GM18951 (cell line): ENCODE measurements at regions not wholly inside any gene's neighbourhood (a gene's known extent, or its start where the extent isn't known, plus 50 kb on each side); places are given as distances from the start of the nearest gene placed in this dataset.
"Not testable (repeated sequence)": the region's sequence is repeated elsewhere in the genome, so short reads cannot be mapped to it uniquely, and the experiment has no call there.

Source experiments
- POLR2A ChIP-seq: IDR thresholded peaks from 4 replicates; pipeline ENCODE4 v1.6.1; 2011; ENCODE audit warnings: mild to moderate bottlenecking; ENCODE audit not compliant: insufficient read length, insufficient read depth; ENCODE audit errors: extremely low read depth
- in situ Hi-C: fragments of 300-500 bp; cut with MboI; formaldehyde crosslinking; loops from one replicate; pipeline ENCODE4 v1.12.0; 2022; ENCODE audit warnings: low sequenced_read_pairs, mixed read lengths, inconsistent platforms; ENCODE audit not compliant: unreplicated experiment

DNA sequence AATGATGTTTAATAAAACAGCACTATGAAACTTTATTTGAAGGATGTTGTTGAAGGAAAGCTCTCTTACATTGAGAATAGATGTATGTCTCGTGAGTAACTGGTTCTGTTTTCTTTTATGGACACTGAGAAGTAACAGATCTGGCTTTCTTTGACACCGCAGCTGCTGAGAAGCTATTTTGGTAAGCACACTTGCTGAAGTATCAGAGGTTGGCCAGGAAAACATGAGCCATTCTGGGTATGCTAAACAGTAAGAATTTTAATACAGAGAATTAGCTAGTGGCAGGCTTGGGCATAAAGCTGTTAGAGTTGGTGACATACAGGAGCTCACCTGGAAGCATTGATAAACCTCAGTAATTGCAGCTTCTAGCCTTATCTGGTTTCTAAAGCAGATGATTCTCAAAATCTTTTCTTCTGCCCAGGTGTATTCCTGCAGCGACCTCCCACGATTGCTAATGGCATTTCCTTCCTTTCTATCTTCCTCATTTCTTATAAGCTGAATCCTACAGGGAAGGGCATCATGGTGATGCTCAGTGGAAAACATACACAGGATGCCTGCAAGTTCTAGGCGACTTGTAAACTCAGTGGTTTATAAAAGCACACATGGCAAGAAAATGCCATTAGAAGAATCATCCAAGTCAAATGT is 291.6 kb upstream of the SLC16A7 start:
- in situ Hi-C loops = no loop called here
- no peak for TF ChIP-seq POLR2A

DNA sequence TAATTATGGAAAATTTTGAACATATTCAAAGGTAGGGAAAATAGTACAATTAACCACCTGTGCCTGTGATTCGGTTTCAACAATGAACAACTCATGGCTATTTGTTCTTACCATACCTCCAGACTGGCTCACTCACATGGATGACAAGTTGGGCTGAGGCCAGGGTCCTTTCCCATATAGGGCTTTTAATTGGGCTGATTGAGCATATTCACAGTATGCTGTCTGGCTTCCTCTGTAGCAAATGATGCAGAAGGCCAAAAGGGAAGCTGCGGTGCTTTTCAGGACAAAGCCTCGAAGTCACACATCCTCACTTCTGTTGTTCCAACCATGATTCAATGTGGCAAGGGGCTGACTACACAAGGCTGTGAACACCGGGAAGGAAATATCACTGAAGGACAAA is 297.5 kb upstream of the SLC16A7 start:
- in situ Hi-C loops = no loop called here
- no peak for TF ChIP-seq POLR2A

DNA sequence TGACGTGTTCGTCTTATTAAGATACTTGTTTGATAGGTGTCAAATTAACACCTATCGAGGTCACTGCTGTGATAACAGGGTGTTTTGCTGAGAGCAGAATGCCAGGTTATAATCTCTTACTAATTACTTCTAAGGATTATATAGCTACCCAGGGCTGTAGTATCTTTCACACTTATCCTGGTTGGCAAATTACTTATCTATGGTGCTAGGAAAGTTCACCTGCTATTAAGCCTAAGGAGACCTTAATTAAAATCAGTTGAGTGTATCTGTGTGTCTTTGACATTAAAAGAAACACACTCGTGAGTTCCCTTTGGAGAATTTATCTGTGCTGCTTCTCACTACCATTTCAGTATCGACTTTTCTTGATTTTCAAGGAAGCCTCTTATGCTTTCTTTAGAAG is 301.6 kb upstream of the SLC16A7 start:
- in situ Hi-C loops = no loop called here
- TF ChIP-seq POLR2A = no peak

DNA sequence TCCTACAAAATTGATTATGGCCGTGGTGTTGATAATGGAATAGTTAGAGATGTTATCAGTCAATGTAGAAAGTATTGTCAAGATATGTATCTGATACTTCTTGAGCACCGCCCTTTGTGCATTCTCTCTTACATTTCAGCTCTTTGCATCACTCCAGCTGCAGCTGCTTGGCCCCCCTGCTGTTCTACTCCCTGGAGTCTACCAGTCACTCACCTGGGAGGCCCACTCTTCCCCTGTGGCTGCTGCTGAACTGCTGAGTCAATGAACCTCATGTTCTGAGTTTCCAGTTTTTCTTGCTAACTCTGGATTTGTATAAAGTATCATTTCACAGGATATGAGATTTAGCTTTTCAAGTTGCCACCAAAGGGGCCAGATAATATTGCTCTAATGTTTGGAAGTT is 312.8 kb upstream of the SLC16A7 start:
- no peak for TF ChIP-seq POLR2A
- in situ Hi-C loops = no loop called here

DNA sequence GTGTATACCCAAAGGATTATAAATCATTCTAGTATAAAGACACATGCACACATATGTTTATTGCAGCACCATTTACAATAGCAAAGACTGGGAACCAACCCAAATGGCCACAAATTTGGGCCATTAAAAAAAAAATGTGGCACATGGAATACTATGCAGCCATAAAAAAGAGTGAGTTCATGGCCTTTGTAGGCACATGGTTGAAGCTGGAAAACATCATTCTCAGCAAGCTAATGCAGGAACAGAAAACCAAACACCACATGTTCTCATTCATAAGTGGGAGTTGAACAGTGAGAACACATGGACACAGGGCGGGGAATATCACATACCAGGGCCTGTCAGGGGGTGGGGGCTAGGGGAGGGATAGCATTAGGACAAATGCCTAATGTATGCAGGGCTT is 322.3 kb upstream of the SLC16A7 start:
- in situ Hi-C loops = not testable (repeated sequence)

DNA sequence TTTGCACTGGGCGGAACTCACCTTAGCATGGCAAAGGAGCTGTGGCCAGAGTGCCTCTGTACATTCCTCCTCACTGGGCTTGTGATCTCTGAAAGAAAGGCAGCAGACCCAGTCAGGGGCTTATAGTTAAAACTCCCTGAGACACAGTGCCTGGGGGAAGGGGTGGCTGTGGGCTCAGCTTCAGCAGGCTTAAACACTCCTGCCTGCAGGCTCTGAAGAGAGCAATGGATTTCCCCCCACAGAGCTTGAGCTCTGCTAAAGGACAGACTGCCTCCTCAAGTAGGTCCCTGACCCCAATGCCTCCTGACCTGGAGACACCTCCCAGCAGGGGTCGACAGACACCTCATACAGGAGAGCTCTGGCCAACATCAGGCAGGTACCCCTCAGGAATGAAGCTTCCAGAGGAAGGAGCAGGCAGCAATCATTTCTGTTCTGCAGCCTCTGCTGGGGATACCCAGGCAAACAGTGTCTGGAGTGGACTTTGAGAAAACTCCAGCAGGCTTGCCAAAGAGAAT is 327.5 kb upstream of the SLC16A7 start:
- in situ Hi-C loops = no loop called here
- no peak for TF ChIP-seq POLR2A

DNA sequence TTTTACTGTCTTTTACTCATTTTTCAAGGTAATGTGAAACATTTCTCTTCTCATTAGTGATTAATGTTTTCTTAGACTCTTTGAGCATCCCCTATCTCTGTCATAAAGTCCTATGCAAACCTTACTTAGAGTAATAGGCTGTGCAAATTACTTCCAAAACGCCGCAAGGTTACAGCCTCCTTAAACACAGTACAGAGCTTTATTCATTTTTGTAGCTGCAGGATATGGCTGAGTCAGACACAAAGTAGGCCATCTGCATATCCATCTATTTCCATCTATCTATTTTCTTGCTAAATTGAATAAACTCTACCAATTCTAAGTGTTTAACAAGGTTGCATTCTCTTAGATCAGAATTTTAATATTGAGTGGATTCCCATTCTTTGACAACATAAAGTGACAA is 335.6 kb upstream of the SLC16A7 start:
- in situ Hi-C loops = no loop called here
- TF ChIP-seq POLR2A = no peak

DNA sequence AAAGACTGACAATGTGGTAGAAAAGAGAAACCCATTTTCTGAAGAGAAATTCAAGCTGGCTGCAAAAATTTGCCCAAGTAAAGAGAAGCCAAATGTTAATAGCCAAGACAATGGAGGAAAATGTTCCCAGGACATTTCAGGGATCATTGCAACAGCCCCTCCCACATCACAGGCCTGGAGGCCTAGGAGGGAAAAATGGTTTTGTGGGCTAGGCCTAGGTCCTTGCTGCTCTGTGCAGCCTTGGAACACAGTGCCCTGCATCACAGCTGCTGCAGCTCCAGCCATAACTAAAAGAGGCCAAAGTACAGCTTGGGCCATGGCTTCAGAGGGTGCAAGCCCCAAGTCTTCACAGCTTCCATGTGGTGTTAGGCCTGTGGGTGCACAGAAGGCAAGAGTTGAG is 332.4 kb upstream of the LRIG3 start:
- no peak for TF ChIP-seq POLR2A

DNA sequence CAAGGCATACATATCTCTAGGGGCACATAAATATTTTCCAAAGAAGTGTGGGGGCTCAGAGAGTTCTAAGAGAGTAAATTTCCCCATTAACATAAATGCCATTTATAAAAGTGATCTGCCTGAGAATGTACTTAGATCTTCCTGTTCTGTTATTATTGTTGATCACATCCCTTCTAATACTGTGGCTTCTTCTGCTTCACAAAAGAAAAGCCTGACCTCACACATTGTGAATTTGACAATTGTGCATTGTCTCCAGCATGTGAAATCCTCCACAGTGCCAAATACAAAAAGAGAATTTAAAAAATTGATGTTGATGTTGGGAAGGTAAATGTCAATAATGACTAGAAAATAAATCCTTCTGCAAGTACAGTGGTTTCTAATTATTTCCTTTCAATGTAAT is 330.5 kb upstream of the LRIG3 start:
- in situ Hi-C loops = no loop called here
- no peak for TF ChIP-seq POLR2A

More for the DNA sequence above, 332.4 kb upstream of the LRIG3 start:
- in situ Hi-C loops = no loop called here

DNA sequence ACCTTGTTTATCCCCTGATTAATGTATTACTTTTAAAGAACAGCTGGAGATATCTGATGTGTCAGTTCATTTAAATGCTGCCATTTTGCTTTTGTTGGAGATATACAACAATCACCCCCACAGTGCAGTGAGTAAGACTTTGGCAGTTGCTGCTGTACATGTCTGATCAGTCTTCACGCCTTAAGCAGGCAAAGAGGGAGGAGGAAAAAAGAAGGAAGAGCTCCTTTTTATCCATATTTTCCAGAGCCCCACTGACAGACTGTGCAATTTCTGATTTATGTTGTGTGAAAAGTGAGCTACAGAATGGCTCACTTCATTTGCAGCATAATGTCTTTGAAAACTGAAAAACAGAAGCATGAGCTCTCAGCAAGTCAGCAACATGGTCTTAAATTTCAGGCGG is 319.7 kb upstream of the LRIG3 start:
- no peak for TF ChIP-seq POLR2A
- in situ Hi-C loops = no loop called here

DNA sequence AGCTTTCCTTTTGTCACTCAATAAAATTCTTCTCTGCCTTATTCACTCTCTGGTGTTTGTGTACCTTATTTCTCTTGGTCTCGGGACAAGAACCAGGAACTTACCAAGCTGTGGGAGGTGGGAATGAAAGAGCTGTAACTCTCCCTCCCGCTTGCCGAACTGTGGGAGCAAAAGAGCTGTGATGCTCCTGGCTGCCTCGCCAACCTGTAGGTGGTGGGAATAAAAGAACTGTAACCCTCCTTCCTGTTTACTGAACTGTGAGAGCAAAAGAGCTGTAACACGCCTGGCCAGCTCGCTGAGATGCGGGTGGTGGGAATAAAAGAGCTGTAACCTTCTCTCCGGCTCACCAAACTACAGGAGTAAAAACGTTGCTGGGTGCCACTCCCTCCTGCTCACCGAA is 314.1 kb upstream of the LRIG3 start:
- no peak for TF ChIP-seq POLR2A
- in situ Hi-C loops = no loop called here

DNA sequence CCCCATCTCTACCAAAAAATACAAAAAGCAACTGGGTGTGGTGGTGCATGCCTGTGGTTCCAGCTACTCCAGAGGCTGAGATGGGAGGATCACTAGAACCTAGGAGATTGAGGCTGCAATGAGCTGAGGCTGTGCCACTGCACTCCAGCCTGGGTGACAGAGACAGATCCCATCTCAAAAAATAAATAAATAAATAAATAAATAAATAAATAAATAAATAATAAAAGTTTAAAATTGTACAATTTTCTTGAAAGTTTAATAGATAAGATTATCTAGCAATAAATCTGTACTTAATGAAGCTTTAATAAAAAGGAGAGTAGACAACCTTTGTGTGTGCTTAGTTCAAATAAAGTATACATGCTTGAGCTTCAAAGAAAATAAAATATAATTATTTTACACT is 310.0 kb upstream of the LRIG3 start:
- TF ChIP-seq POLR2A = no peak
- in situ Hi-C loops = no loop called here

DNA sequence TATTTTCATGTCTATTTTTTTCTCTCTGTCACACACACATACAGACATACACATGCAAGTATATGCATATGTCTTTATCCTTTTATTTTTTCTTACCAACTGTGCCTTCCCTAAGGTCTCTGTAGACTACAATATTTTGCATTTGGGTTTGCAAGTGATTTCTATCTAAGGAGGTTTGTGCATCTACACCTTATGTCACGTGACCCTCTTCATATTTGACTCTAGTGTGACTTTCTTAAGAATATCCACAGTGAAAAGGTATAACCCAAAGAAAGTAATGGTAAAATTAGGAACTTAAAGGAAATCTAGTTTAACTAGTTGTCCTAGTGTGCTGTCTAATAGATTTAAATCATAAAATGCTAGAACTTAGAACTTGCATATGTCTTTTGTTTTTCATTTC is 298.8 kb upstream of the LRIG3 start:
- in situ Hi-C loops = no loop called here
- TF ChIP-seq POLR2A = no peak

DNA sequence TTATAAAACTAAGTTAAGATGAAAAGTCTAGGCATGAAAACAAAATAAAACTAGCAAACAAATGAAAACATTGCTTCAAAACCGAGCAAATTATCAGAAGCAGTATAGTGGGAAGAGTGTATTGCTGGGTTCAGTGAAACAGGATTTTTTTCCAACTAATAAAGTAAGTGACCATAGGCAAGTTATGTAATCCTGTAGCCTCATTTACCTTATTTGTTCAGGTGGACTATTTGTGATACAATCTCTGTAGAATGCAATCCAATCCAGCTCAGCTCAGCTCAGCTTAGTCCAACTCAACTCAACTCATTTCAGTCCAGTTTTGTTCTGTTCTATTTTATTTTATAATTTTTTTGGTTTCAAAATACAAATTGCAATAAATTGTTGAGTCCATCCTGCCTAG is 276.7 kb upstream of the LRIG3 start:
- in situ Hi-C loops = no loop called here
- no peak for TF ChIP-seq POLR2A

DNA sequence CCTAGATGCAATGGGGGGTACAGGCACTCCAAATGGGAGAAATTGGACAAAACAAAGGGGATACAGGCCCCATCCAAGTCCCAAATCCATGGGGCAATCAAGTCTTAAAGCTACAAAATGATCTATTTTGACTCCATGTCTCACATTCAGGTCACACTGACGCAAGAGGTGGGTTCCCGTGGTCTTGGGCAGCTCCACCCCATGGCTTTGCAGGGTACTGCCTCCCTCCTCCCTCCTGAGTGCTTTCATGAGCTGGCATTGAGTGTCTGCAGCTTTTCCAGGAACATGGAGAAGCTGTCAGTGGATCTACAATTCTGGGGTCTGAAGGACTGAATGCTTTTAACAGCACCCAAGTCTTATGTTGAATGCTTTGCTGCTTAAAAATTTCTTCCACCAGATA is 274.5 kb upstream of the LRIG3 start:
- in situ Hi-C loops = no loop called here
- TF ChIP-seq POLR2A = no peak
